T-helper 1 cell treated with Interleukin-12 subunit alpha and Interleukin-12 subunit beta and Interleukin-4 antibody, amounts not matched to agents 30 μg/mL and 1 μg/mL, for 36 hours (primary cell): ENCODE measurements at regions not wholly inside any gene's neighbourhood (a gene's known extent, or its start where the extent isn't known, plus 50 kb on each side); places are given as distances from the start of the nearest gene placed in this dataset.
"Not testable (repeated sequence)": the region's sequence is repeated elsewhere in the genome, so short reads cannot be mapped to it uniquely, and the experiment has no call there.

Experiments used
- H3K27ac Mint-ChIP-seq: one replicate; pipeline ENCODE4 v1.8.0; 2021; ENCODE audit warnings: mild to moderate bottlenecking, mixed read lengths
- H3K27me3 Mint-ChIP-seq: one replicate; pipeline ENCODE4 v1.8.0; 2021; ENCODE audit warnings: low read depth, mixed read lengths
- H3K36me3 Mint-ChIP-seq: one replicate; pipeline ENCODE4 v1.8.0; 2021; ENCODE audit warnings: low read depth, mixed read lengths
- H3K4me1 Mint-ChIP-seq: one replicate; pipeline ENCODE4 v1.8.0; 2021; ENCODE audit warnings: low read depth, mixed read lengths
- H3K4me3 Mint-ChIP-seq: one replicate; pipeline ENCODE4 v1.8.0; 2021; ENCODE audit warnings: mild to moderate bottlenecking, moderate library complexity, mixed read lengths
- H3K9me3 Mint-ChIP-seq: one replicate; pipeline ENCODE4 v1.8.0; 2021; ENCODE audit warnings: mixed read lengths

DNA sequence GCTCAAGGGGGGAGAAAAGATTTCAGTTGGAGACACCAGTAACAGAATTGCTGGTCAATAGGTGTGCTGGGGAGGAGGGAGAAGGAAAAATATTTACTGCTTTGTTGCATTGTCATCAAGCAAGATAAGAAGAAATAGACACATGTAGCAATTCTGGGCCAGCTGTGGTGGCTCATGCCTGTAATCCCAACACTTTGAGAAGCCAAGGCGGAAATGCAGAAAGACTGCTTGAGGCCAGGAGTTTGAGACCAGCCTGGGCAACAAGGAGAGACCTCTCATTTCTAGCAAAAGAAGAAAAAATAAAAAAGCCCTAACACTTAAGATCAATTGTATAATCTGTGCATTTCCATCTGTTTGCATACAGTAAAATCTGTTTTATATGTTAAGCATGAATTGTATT lies 126.6 kb downstream of the ZFP64 start:
- Mint-ChIP-seq H3K27me3 (peaks cover 6% of the 10 kb centered on the region), H3K36me3 (no peaks in the 10 kb centered on the region), H3K9me3 (no peaks in the 10 kb centered on the region), H3K4me1 (no peaks in the 10 kb centered on the region), H3K27ac (no peak overlapping the region), H3K4me3 (no peak overlapping the region)

GRCh38 chr20:52062452-52063209 lies 128.9 kb downstream of the ZFP64 start:
- no peak overlapping the region for H3K4me3 Mint-ChIP-seq
- no peaks in the 10 kb centered on the region for H3K4me1 Mint-ChIP-seq
- no peaks in the 10 kb centered on the region for H3K9me3 Mint-ChIP-seq
- no peaks in the 10 kb centered on the region for H3K36me3 Mint-ChIP-seq
- H3K27ac Mint-ChIP-seq = no peak overlapping the region
- H3K27me3 Mint-ChIP-seq = peaks cover 6% of the 10 kb centered on the region

DNA sequence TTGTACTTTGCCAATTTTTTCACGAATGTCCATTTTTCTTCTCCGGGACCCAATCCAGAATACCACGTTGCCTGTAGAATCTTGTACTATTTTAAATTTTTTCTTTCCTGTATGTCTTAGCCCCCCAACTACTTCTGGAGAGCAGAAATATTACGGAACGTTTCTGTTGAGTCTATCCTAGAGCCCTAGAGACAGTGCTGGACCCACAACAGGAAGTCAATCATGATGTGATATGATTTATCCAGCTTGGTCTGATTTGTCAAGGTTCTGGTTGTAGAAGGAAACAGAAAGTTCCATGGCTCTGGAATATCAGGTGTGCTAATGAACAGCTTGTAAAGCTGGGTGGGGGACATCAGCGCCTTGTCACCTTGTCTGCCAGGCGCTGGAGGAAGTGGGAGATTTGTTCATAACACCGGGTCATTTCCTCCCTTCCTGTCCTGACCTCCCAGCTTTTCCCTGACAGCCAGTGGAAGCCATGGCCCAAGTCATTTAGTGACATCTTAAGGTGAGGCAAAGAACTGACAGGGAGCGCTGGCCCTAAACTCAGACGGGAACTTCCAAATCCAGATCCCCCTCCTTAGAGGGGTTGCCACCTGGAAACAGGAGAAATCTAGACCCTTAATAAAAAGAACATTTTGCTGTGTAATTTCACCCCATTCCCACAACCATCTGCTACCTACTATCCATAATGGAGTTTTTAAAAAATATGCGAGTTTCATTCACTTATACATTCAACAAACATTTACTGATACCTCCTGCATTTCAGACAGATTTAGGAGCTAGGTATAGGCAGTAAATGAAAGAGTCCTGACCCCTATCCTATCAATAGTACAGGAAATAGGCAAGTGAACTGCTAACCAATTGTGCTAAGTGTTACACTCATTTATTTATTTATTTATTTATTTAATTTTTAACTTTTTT lies 130.5 kb downstream of the ZFP64 start:
- peaks cover 6% of the 10 kb centered on the region for H3K36me3 Mint-ChIP-seq
- H3K4me1 Mint-ChIP-seq = no peaks in the 10 kb centered on the region
- peaks cover 11% of the 10 kb centered on the region for H3K9me3 Mint-ChIP-seq
- H3K27me3 Mint-ChIP-seq = peaks cover 6% of the 10 kb centered on the region
- no peak overlapping the region for H3K4me3 Mint-ChIP-seq
- H3K27ac Mint-ChIP-seq = no peak overlapping the region

GRCh38 chr20:52057133-52057532 lies 134.4 kb downstream of the ZFP64 start:
- not testable (repeated sequence) for H3K36me3 Mint-ChIP-seq, H3K27ac Mint-ChIP-seq, H3K4me3 Mint-ChIP-seq, H3K27me3 Mint-ChIP-seq, H3K4me1 Mint-ChIP-seq
- H3K9me3 Mint-ChIP-seq = peaks cover 17% of the 10 kb centered on the region

DNA sequence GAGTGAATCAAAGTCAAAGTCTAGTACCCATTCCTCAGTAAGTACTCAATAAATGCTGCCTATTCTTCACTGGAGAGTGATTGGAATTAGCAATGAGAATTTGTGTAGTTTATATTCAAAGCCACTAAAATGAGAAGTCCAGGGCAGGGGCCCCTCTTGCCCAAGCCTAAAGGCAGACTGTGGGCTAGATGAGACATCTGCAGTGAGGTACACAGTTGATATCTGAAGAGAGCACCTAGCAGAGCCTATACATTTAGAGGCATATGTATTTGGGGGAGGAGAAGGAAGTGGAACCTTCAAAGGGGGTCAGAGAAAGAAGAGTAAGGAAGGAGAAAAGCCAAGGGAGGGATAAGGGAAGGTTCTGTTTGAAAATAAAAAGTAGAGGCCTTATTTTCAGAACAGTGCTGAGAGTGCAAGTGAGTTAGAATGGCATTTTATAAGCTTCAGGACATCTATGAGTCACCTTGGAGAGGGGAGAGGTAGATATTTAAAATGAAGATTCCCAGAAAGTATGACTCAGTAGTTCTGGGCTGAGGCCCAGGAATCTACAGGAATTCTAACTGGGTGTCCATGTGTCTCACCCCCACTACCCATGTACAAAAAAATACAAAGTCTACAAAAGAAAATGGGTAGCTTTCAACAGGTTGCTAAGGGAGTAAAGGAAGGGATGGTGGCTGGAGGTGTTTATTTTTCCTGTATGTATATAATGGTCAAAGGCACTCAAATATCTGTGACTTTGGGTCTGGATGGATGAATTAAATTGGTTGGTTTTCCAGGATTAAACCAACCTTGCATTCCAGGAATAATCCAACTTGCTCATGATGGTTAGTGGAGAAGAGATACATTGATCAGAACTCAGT lies 135.1 kb downstream of the ZFP64 start:
- H3K4me1 Mint-ChIP-seq = no peaks in the 10 kb centered on the region
- H3K36me3 Mint-ChIP-seq = peaks cover 6% of the 10 kb centered on the region
- H3K27ac Mint-ChIP-seq = no peak overlapping the region
- H3K4me3 Mint-ChIP-seq = no peak overlapping the region
- H3K27me3 Mint-ChIP-seq = no peaks in the 10 kb centered on the region
- peaks cover 17% of the 10 kb centered on the region for H3K9me3 Mint-ChIP-seq

GRCh38 chr20:52054123-52054522 lies 137.5 kb downstream of the ZFP64 start:
- H3K4me1 Mint-ChIP-seq = no peaks in the 10 kb centered on the region
- peaks cover 6% of the 10 kb centered on the region for H3K36me3 Mint-ChIP-seq
- H3K9me3 Mint-ChIP-seq = peaks cover 17% of the 10 kb centered on the region
- peak overlapping the region; percentile 36 for H3K27ac Mint-ChIP-seq
- no peak overlapping the region for H3K4me3 Mint-ChIP-seq
- no peaks in the 10 kb centered on the region for H3K27me3 Mint-ChIP-seq

DNA sequence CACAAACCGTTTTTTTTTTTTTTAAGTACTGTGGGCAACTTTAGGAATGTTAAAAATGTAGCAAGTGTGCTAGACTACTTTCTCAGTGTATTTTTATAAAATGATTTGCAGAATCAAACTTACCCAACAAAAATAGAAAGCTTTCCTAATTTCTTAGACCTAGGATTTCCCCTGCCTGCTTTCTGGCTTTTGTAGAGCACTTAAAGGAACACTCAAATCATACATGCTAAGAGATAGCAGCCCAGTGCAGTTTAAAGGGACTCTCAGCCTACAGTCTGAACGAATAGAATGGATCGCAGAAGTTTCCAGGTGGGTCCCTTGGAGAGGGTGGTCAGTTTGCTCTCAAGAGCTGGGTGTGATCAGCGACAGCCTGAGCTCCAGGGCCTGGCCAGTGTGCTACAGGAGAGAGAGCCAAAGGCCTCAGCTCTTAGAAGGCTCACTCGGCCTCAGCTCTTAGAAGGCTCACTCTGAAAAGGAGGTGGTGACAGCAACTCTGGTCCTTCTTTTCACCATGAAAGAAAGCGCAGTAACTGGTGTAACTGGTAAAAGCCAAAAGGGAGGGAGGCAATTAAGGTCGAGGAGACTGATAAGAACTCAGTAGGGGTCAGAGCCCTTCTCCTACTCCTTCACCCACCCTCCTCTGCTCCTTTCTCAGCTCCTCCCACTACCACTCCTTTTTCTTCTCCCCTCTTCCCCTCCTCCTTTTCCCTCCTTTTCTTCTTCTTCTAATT lies 142.4 kb downstream of the ZFP64 start:
- no peaks in the 10 kb centered on the region for H3K36me3 Mint-ChIP-seq
- no peak overlapping the region for H3K27ac Mint-ChIP-seq
- peaks cover 6% of the 10 kb centered on the region for H3K27me3 Mint-ChIP-seq
- H3K4me3 Mint-ChIP-seq = no peak overlapping the region
- H3K9me3 Mint-ChIP-seq = no peaks in the 10 kb centered on the region
- H3K4me1 Mint-ChIP-seq = peaks cover 22% of the 10 kb centered on the region

DNA sequence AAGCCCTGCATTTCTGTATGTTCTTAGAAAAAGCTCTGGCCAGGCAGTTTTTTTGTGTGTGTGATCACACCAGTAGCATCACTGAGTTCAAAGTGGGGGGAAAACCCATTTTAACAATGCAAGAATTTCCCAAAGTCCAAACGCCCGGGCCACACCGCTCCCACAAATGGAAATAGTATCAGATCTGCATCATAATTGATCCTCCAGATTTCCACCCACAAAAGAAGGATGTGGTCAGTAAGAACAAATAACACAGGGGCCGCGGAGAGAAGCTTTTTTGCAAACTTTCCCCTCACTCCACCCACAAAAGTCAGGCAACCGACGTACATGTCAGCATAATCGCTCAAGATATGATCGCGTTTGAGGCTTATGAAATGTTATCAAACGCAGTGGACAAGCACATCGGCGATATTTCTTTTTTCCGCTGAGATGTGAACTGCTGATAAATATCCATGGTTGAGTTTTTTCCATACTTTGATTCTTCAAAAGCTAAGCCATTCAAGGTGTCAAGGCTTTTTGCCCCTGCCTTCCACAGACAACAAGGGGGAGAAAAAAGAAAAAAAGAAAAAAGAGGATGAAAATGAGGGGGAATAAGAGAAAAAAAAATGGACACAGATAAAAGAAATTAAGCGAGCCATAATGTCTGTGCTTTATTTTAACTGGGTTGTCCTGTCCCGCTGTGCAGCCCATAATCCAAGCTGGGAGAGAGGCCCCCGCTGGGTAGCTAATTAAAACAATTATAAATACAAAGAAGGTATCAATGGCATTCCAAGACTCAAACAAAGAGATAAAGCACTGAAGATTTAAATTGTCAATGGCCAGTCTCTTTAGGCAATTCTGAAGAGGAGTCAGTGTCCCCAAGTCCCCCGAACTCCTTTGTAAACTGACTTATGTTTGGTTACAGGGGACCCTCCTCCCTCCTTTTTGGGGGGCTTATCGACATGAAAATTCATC lies 143.5 kb downstream of the ZFP64 start:
- Mint-ChIP-seq H3K9me3 (no peaks in the 10 kb centered on the region), H3K4me3 (peak overlapping the region; percentile 55), H3K4me1 (peaks cover 22% of the 10 kb centered on the region), H3K27me3 (peaks cover 6% of the 10 kb centered on the region), H3K27ac (peak overlapping the region; percentile 47), H3K36me3 (no peaks in the 10 kb centered on the region)

DNA sequence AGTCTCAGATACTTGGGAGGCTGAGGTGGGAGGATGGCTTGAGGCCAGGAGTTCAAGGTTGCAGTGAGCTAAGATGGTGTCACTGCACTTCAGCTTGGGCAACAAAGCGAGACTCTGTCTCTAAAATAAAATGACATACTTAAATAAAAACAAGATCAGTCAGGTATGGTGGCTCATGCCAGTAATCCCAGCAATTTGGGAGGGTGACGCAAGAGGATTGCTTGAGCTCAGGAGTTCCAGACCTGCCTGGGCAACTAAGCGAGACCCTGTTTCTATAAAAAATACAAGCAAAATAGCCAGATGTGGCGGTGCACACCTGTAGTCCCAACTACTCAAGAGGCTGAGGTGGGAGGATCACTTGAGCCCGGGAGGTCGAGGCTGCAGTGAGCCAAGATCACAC lies 149.6 kb downstream of the ZFP64 start:
- Mint-ChIP-seq H3K4me1 (peaks cover 5% of the 10 kb centered on the region), H3K4me3 (no peak overlapping the region)

GRCh38 chr20:52039790-52040189 lies 151.8 kb downstream of the ZFP64 start:
- no peaks in the 10 kb centered on the region for H3K9me3 Mint-ChIP-seq
- no peak overlapping the region for H3K27ac Mint-ChIP-seq
- H3K4me1 Mint-ChIP-seq = no peaks in the 10 kb centered on the region
- no peaks in the 10 kb centered on the region for H3K36me3 Mint-ChIP-seq
- no peak overlapping the region for H3K4me3 Mint-ChIP-seq
- no peaks in the 10 kb centered on the region for H3K27me3 Mint-ChIP-seq

More for the DNA sequence above, 149.6 kb downstream of the ZFP64 start:
- no peaks in the 10 kb centered on the region for H3K27me3 Mint-ChIP-seq
- H3K36me3 Mint-ChIP-seq = no peaks in the 10 kb centered on the region
- H3K9me3 Mint-ChIP-seq = no peaks in the 10 kb centered on the region
- no peak overlapping the region for H3K27ac Mint-ChIP-seq

- H3K27ac Mint-ChIP-seq, H3K4me1 Mint-ChIP-seq, H3K36me3 Mint-ChIP-seq, H3K9me3 Mint-ChIP-seq, H3K4me3 Mint-ChIP-seq, H3K27me3 Mint-ChIP-seq: not testable (repeated sequence)
Measured at GRCh38 chr20:52038632-52039031, 152.9 kb downstream of the ZFP64 start.

DNA sequence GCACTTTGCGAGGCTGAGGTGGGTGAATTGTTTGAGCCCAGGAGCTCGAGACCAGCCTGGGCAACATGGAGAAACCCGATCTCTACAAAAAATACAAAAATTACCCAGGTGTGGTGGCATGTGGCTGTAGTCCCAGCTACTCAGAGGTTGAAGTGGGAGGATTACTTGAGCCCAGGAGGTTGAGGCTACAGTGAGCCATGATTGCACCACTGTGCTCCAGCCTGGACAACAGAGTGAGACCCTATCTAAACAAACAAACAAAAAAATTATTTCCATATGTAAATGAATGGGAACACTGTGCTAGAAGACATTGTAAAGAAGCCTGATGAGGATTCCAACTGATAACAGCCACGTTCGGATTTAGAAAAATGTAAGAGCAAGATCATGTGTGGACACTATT lies 154.2 kb downstream of the ZFP64 start:
- Mint-ChIP-seq H3K27me3 (no peaks in the 10 kb centered on the region), H3K36me3 (no peaks in the 10 kb centered on the region), H3K9me3 (no peaks in the 10 kb centered on the region), H3K4me3 (no peak overlapping the region), H3K27ac (no peak overlapping the region), H3K4me1 (peaks cover 8% of the 10 kb centered on the region)

- H3K9me3 Mint-ChIP-seq = no peaks in the 10 kb centered on the region
- H3K27ac Mint-ChIP-seq = no peak overlapping the region
- H3K4me3 Mint-ChIP-seq = no peak overlapping the region
- peaks cover 22% of the 10 kb centered on the region for H3K4me1 Mint-ChIP-seq
- no peaks in the 10 kb centered on the region for H3K27me3 Mint-ChIP-seq
- no peaks in the 10 kb centered on the region for H3K36me3 Mint-ChIP-seq
Measured at GRCh38 chr20:52035977-52036376, 155.6 kb downstream of the ZFP64 start.
